Neutrophil (primary cell): ENCODE measurements at regions not wholly inside any gene's neighbourhood (a gene's known extent, or its start where the extent isn't known, plus 50 kb on each side); places are given as distances from the start of the nearest gene placed in this dataset.
"Not testable (repeated sequence)": the region's sequence is repeated elsewhere in the genome, so short reads cannot be mapped to it uniquely, and the experiment has no call there.

Source experiments
- H3K27ac ChIP-seq: fragments of 200-600 bp; sonication (generic); 2 replicates; pipeline ENCODE4 v1.5.1; 2016; ENCODE audit warnings: mild to moderate bottlenecking, moderate library complexity
- H3K27me3 ChIP-seq: fragments of 200-600 bp; sonication (generic); 2 replicates; pipeline ENCODE4 v1.6.0; 2016; ENCODE audit warnings: mild to moderate bottlenecking
- H3K36me3 ChIP-seq: fragments of 200-600 bp; sonication (generic); 2 replicates; pipeline ENCODE4 v1.5.1; 2017
- H3K4me1 ChIP-seq, 2 experiments: fragments of 200-600 bp in 1 of 2; sonication (generic) in 1 of 2; 1 replicate in 1 of 2; 2 replicates in 1 of 2; pipeline versions ENCODE4 v1.5.1 to v1.6.1; 2013 to 2016; ENCODE audit warnings: low read depth in 1 of 2, low read length in 1 of 2, mild to moderate bottlenecking in 1 of 2, moderate library complexity in 1 of 2; ENCODE audit not compliant: control insufficient read depth in 1 of 2, insufficient read depth in 1 of 2
- H3K4me3 ChIP-seq, 2 experiments: fragments of 200-600 bp in 1 of 2; sonication (generic) in 1 of 2; 1 replicate in 1 of 2; 2 replicates in 1 of 2; pipeline ENCODE4 v1.5.1; 2013 to 2016; ENCODE audit warnings: low read depth in 1 of 2, low read length in 1 of 2, mild to moderate bottlenecking in 1 of 2, moderate library complexity in 1 of 2
- H3K9me3 ChIP-seq: fragments of 200-600 bp; sonication (generic); 2 replicates; pipeline ENCODE4 v1.5.1; 2016
- CTCF ChIP-seq: fragments of 200-600 bp; sonication (generic); IDR thresholded peaks from 2 replicates; pipeline ENCODE4 v1.5.1; 2016; ENCODE audit warnings: antibody characterized with exemption

- peak; percentile 96 for TF ChIP-seq CTCF
- Histone ChIP-seq H3K4me3 (peak overlapping the region; percentile 62 to 71), H3K27me3 (no peaks in the 10 kb centered on the region), H3K4me1 (peaks cover 39 to 49% of the 10 kb centered on the region in 2 experiments), H3K36me3 (no peaks in the 10 kb centered on the region), H3K27ac (peak overlapping the region; percentile 70), H3K9me3 (no peaks in the 10 kb centered on the region)
Measured at GRCh38 chr2:44087036-44087713, 81.5 kb upstream of the PPM1B start.

GRCh38 chr2:44087714-44088092 lies 81.0 kb upstream of the PPM1B start:
- Histone ChIP-seq H3K9me3 (no peaks in the 10 kb centered on the region), H3K36me3 (no peaks in the 10 kb centered on the region), H3K27ac (peak overlapping the region; percentile 70), H3K4me3 (peak overlapping the region; percentile 62 to 71), H3K4me1 (peaks cover 39 to 49% of the 10 kb centered on the region in 2 experiments), H3K27me3 (no peaks in the 10 kb centered on the region)
- TF ChIP-seq CTCF = no peak

- H3K9me3 ChIP-seq = not testable (repeated sequence)
- H3K4me1 ChIP-seq = peaks cover 32 to 36% of the 10 kb centered on the region in 2 experiments
Measured at GRCh38 chr2:44092519-44092918, 76.2 kb upstream of the PPM1B start.

GRCh38 chr2:44093970-44094369 lies 74.7 kb upstream of the PPM1B start:
- no peak overlapping the region for H3K27ac ChIP-seq
- no peak for TF ChIP-seq CTCF
- H3K27me3 ChIP-seq = no peaks in the 10 kb centered on the region
- no peaks in the 10 kb centered on the region for H3K36me3 ChIP-seq
- H3K9me3 ChIP-seq = no peaks in the 10 kb centered on the region
- H3K4me3 ChIP-seq = no peak overlapping the region
- peaks cover 27 to 30% of the 10 kb centered on the region in 2 experiments for H3K4me1 ChIP-seq

More at GRCh38 chr2:44092519-44092918, 76.2 kb upstream of the PPM1B start:
- not testable (repeated sequence) for H3K4me3 ChIP-seq, H3K36me3 ChIP-seq, H3K27ac ChIP-seq, H3K27me3 ChIP-seq

GRCh38 chr2:44097322-44097907 lies 71.3 kb upstream of the PPM1B start:
- H3K9me3 ChIP-seq = no peaks in the 10 kb centered on the region

More at GRCh38 chr2:44097322-44097907, 71.3 kb upstream of the PPM1B start:
- H3K36me3 ChIP-seq = no peaks in the 10 kb centered on the region
- peaks cover 22 to 30% of the 10 kb centered on the region in 2 experiments for H3K4me1 ChIP-seq
- no peak overlapping the region for H3K27ac ChIP-seq
- H3K4me3 ChIP-seq = no peak overlapping the region
- no peaks in the 10 kb centered on the region for H3K27me3 ChIP-seq
- no peak for TF ChIP-seq CTCF
